ENCODE measurements at regions not wholly inside any gene's neighbourhood (a gene's known extent, or its start where the extent isn't known, plus 50 kb on each side); places are given as distances from the start of the nearest gene placed in this dataset.

DNA sequence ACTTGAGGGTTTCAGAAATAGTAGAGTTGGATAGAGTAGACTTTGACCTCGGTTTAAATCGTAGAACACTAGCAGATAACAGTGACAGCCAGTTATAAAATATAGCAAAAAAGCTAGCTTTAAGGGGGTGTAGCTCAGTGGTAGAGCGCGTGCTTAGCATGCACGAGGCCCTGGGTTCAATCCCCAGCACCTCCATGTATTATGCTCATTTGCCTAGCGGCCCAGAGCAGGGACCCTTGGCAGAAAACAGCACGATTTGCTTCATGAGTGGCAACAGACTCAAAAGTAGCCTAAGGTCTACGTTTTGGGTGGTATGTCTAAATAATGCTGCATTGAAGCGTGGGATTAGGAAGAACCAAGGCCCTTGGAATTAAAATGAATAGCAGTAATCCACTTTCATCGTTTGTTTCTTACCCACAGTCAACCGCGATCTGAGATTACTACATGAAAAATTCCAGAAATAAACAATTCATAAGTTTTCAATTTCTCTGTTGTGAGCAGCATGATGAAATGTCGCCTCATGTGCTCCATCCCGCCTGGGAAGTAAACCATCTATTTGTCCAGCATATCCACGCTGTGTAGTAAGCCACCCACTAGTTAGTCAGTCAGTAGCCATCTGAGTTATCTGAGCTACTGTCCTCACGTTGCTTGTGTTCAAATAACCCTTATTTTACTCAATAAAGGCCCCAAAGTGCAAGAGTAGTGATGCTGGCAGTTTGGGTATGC lies 184.9 kb downstream of the GPX5 start:
- Mint-ChIP-seq H3K4me3 (peak overlapping the region; percentile 47), H3K36me3 (ENCODE audit: low read depth) (peaks cover 10% of the 10 kb centered on the region), H3K9me3 (ENCODE audit: low read depth) (peaks cover 17% of the 10 kb centered on the region), H3K4me1 (peaks cover 4% of the 10 kb centered on the region), H3K27me3 (peaks cover 54% of the 10 kb centered on the region), H3K27ac (no peak overlapping the region)
- intact Hi-C loops (cut with DNase I, micrococcal nuclease) = loop anchor here (1.0 to 5.0 kb wide), 2 partner anchors 52 to 232 kb away; no protein-coding TSS in a partner anchor
- CTCF ChIA-PET = interaction anchor here (0.6 kb wide), 1 partner anchor 8 kb away, joined by 3 read pairs; no protein-coding TSS in a partner anchor
- ATAC-seq (peak; percentile 45), DNase-seq (peak; percentile 59)
- POLR2A ChIA-PET = no interaction called here

DNA sequence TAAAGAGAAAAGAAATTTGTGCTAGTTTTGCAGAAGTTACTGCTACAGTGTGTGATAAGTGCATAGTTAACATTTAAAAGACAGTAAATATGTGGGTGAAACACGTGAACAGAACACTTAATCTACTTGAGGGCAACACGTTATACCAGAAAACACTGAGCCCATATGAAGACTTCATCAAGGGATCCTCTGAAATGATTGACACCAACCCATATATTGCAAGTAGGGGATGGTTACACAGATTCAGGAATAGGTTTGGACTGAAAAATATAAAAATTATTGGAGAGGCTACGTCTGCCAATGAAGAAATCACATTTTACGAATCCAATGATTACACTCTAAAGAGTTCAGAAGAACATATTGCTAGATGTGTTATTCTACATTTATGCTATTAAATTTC lies 185.6 kb downstream of the GPX5 start:
- ChIA-PET CTCF (no interaction called here), POLR2A (interaction anchor here (0.5 kb wide), 1 partner anchor 10 kb away, joined by 3 read pairs; no protein-coding TSS in a partner anchor)
- H3K27me3 Mint-ChIP-seq = peaks cover 50% of the 10 kb centered on the region
- H3K4me3 Mint-ChIP-seq = no peak overlapping the region
- H3K4me1 Mint-ChIP-seq = peaks cover 4% of the 10 kb centered on the region
- ATAC-seq (no peak), DNase-seq (no peak)
- peaks cover 10% of the 10 kb centered on the region for H3K36me3 Mint-ChIP-seq (ENCODE audit: low read depth)
- H3K9me3 Mint-ChIP-seq (ENCODE audit: low read depth) = peaks cover 15% of the 10 kb centered on the region
- intact Hi-C loops (cut with DNase I, micrococcal nuclease) = loop anchor here in 1 of 2 experiments (5.0 kb wide), 1 partner anchor 231 kb away; no protein-coding TSS in a partner anchor
- H3K27ac Mint-ChIP-seq = no peak overlapping the region

DNA sequence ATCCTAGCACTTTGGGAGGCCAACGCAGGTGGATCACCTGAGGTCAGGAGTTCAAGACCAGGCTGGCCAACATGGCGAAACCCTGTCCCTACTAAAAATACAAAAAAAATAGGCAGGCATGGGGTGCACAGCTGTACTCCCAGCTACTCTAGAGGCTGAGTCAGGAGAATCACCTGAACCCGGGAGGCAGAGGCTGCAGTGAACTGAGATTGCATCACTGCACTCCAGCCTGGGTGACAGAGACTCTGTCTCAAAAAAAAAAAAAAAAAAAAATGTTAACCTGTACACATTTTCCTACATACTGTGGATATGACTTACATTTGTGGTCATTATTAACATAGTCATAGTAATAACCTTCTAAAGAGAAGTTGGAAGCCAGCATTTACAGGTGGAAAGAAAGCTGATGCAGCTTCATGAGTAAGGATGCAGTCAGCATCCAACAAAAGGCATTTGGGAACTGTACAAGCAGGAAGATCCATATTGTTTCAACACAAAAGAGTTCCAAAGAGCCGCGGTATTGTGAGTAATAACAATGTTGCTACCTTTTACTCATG lies 186.2 kb downstream of the GPX5 start:
- ChIA-PET POLR2A (interaction anchor here (0.5 to 0.7 kb wide), 2 partner anchors 11 to 1565 kb away, joined by 3 to 7 read pairs; a partner anchor contains a TSS), CTCF (interaction anchor here (0.6 kb wide), 1 partner anchor 54 kb away, joined by 3 read pairs; no protein-coding TSS in a partner anchor)
- Mint-ChIP-seq H3K9me3 (ENCODE audit: low read depth) (peaks cover 13% of the 10 kb centered on the region), H3K36me3 (ENCODE audit: low read depth) (peaks cover 8% of the 10 kb centered on the region), H3K4me1 (peaks cover 4% of the 10 kb centered on the region), H3K27me3 (peaks cover 52% of the 10 kb centered on the region), H3K27ac (no peak overlapping the region), H3K4me3 (no peak overlapping the region)
- intact Hi-C loops (cut with DNase I, micrococcal nuclease) = loop anchor here in 1 of 2 experiments (5.0 kb wide), 1 partner anchor 230 kb away; no protein-coding TSS in a partner anchor
- ATAC-seq (peak; percentile 60), DNase-seq (peak; percentile 51)

DNA sequence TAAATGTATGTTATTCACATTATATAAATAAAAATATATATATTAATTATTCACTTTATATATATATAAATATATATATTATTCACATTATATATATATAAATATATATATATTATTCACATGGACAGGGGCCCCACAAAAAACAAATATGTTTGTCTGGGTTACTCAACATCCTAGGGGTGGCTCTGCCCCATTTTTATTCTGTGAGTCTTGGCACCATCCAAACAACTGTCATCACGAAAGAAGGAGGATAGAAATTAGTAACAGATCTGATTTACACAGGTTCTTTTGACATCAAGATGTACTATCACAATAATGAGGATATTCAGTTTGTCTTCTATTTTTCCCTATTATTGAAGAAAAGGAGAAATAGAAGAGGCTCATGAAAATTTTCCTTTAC lies 187.3 kb downstream of the GPX5 start:
- Mint-ChIP-seq H3K36me3 (ENCODE audit: low read depth) (peaks cover 3% of the 10 kb centered on the region), H3K9me3 (ENCODE audit: low read depth) (peaks cover 7% of the 10 kb centered on the region), H3K27me3 (peaks cover 49% of the 10 kb centered on the region), H3K4me1 (peaks cover 4% of the 10 kb centered on the region), H3K4me3 (no peak overlapping the region), H3K27ac (no peak overlapping the region)
- ATAC-seq = peak; percentile 35
- DNase-seq = no peak
- intact Hi-C loops (cut with DNase I, micrococcal nuclease) = loop anchor here in 1 of 2 experiments (5.0 kb wide), 1 partner anchor 229 kb away; no protein-coding TSS in a partner anchor
- ChIA-PET CTCF (no interaction called here), POLR2A (no interaction called here)

DNA sequence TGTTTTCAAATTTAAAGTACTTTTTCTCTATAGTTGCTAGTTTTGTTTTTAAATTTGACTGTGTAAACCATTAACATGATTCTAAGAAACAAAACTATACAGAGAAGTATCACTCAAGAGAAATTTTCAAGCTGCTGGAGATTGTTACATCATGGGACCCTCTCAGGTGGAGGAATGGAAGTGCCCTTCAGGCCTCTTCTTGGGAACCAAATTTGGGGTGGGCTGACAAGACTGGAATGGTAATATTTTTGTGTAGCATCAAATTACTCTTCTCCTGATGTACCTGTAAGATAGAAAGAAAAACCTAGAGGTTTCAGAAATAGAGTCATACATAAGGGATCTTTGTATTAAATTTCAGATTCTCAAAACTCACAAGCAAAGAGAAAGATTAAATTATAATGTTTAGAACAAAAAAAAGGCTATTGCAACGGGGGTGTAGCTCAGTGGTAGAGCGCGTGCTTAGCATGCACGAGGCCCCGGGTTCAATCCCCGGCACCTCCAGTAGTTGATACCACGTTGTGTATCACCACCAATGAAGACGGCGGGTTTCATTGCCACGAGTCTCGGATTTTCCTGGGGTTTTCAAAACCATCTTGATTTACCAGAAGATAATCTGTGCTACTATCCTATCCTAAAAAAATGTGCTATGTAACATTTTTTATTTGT lies 193.7 kb downstream of the GPX5 start:
- no peak overlapping the region for H3K27ac Mint-ChIP-seq
- CTCF ChIA-PET = interaction anchor here (0.6 kb wide), 1 partner anchor 9 kb away, joined by 3 read pairs; no protein-coding TSS in a partner anchor
- intact Hi-C loops (cut with DNase I, micrococcal nuclease) = no loop called here
- POLR2A ChIA-PET = no interaction called here
- ATAC-seq (peak; percentile 53), DNase-seq (peak; percentile 61)
- no peaks in the 10 kb centered on the region for H3K9me3 Mint-ChIP-seq (ENCODE audit: low read depth)
- no peak overlapping the region for H3K4me3 Mint-ChIP-seq
- peaks cover 54% of the 10 kb centered on the region for H3K27me3 Mint-ChIP-seq
- H3K4me1 Mint-ChIP-seq = no peaks in the 10 kb centered on the region
- H3K36me3 Mint-ChIP-seq (ENCODE audit: low read depth) = no peaks in the 10 kb centered on the region

DNA sequence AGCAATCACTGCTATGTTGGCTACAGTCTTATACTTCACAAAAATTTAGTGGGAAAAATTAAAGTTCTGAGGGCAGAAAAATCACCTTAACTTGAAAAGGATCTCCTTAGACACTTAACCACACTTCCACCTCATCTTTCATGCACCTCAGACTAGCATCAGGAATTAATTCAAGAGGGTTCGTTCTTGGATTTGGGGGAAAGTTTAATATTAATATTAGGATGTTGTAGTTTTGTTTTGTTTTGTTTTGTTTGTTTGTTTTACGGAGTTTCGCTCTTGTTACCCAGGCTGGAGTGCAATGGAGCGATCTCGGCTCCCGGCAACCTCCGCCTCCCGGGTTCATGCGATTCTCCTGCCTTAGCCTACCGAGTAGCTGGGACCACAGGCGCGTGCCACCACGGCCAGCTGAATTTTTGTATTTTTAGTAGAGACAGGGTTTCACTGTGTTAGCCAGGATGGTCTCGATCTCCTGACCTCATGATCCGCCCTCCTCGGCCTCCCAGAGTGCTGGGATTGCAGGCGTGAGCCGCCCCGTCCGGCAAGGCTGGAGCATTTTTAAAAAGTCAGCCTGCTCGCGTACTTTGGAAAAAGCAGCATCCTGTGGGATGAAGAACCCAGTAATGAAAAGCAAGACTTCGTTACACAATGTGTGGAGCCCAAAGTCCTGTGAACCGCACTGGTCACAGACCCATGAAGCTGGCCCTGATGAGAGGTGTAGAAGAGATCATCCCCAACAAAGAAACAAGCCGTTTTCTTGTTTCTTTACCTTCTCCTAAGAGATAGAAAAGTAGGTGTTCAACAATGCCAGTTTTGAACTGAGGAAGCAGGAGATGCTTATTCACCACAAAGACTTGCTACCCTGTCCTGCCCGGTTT lies 194.9 kb downstream of the GPX5 start:
- POLR2A ChIA-PET = no interaction called here
- H3K4me3 Mint-ChIP-seq = no peak overlapping the region
- no peak overlapping the region for H3K27ac Mint-ChIP-seq
- no peaks in the 10 kb centered on the region for H3K9me3 Mint-ChIP-seq (ENCODE audit: low read depth)
- ATAC-seq = no peak
- CTCF ChIA-PET = interaction anchor here (0.7 to 1.2 kb wide), 2 partner anchors 34 to 91 kb away, joined by 3 read pairs; no protein-coding TSS in a partner anchor
- H3K27me3 Mint-ChIP-seq = peaks cover 58% of the 10 kb centered on the region
- DNase-seq = no peak
- intact Hi-C loops (cut with DNase I, micrococcal nuclease) = loop anchor here in 1 of 2 experiments (10.0 kb wide), 1 partner anchor 224 kb away; no protein-coding TSS in a partner anchor
- H3K36me3 Mint-ChIP-seq (ENCODE audit: low read depth) = no peaks in the 10 kb centered on the region
- no peaks in the 10 kb centered on the region for H3K4me1 Mint-ChIP-seq

DNA sequence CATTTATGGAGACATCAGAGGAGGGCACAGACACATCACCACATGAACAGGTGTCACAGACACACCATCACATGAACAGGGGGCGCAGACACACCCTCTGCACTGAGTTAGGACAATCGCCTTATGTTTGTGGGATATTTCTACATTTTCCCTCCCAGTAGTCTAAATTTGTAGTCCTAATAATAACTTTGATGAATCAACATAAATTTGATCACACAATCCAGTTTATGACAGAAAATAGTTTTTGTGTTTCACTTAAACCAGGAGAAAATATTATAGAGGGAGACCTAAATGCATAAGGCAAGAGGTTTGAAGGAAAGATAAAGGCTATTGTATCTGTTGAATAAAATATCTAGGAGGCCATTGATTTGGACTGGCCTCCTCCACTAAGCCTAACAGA lies 195.7 kb downstream of the GPX5 start:
- Mint-ChIP-seq H3K4me1 (no peaks in the 10 kb centered on the region), H3K36me3 (ENCODE audit: low read depth) (no peaks in the 10 kb centered on the region), H3K27ac (no peak overlapping the region), H3K27me3 (peaks cover 58% of the 10 kb centered on the region), H3K4me3 (no peak overlapping the region), H3K9me3 (ENCODE audit: low read depth) (no peaks in the 10 kb centered on the region)
- POLR2A ChIA-PET = no interaction called here
- ATAC-seq (no peak), DNase-seq (no peak)
- CTCF ChIA-PET = interaction anchor here (0.6 to 1.2 kb wide), 3 partner anchors 35 to 179 kb away, joined by 3 read pairs; no protein-coding TSS in a partner anchor
- intact Hi-C loops (cut with DNase I, micrococcal nuclease) = loop anchor here in 1 of 2 experiments (10.0 kb wide), 1 partner anchor 223 kb away; no protein-coding TSS in a partner anchor

DNA sequence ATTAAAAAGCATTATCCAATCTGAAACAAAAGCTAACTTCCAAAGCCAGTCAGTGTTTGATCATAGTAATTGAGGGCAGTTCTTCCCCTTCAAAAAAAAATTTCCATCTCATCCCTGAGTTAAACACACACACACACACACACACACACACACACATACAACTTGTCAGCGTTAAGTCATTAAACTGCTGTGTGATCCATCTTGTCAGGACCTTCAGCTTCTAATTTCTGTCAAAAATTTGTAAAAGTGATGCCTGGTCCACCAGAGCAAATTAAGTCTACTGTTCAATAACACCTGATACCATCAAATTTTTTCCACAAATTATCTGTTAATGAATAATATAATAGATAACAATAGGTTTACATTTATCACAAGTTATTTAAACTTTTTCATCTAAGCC lies 198.7 kb downstream of the GPX5 start:
- Mint-ChIP-seq H3K4me3 (no peak overlapping the region), H3K9me3 (ENCODE audit: low read depth) (peaks cover 2% of the 10 kb centered on the region), H3K27ac (no peak overlapping the region), H3K4me1 (peaks cover 8% of the 10 kb centered on the region), H3K27me3 (peaks cover 57% of the 10 kb centered on the region), H3K36me3 (ENCODE audit: low read depth) (peaks cover 2% of the 10 kb centered on the region)
- POLR2A ChIA-PET = no interaction called here
- ATAC-seq = no peak
- DNase-seq = no peak
- intact Hi-C loops (cut with DNase I, micrococcal nuclease) = loop anchor here in 1 of 2 experiments (10.0 kb wide), 1 partner anchor 220 kb away; no protein-coding TSS in a partner anchor
- CTCF ChIA-PET = no interaction called here

DNA sequence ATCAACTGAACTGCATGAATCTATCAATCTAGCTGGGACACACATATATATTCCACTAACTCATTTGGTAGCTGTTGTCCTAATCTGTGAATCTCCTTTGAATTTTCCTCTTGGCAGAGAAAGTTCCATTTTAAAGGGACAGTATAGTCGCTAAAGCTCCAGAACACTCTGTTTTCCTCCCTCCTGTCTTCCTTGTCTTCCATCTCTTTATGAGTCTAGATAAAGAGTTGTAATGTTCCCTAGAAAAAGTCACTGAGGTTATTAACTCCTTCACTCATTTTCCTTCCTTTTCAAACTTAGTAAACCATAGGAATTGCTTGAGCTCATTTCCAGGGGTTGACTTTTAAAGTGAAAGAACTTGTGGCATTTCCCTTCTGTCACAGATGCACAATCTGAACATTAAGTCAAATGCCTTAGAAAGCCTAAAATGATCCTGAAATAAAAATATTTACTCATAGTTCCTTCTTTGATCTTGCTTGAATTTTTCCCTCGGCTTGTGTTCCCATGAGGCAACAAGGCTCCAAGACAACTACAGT lies 198.4 kb downstream of the TRIM27 start:
- DNase-seq (no peak), ATAC-seq (no peak)
- H3K27ac Mint-ChIP-seq = no peak overlapping the region
- ChIA-PET CTCF (no interaction called here), POLR2A (no interaction called here)
- peaks cover 2% of the 10 kb centered on the region for H3K9me3 Mint-ChIP-seq (ENCODE audit: low read depth)
- H3K4me1 Mint-ChIP-seq = peaks cover 11% of the 10 kb centered on the region
- peaks cover 58% of the 10 kb centered on the region for H3K27me3 Mint-ChIP-seq
- peaks cover 2% of the 10 kb centered on the region for H3K36me3 Mint-ChIP-seq (ENCODE audit: low read depth)
- no peak overlapping the region for H3K4me3 Mint-ChIP-seq
- intact Hi-C loops (cut with DNase I, micrococcal nuclease) = loop anchor here (5.0 to 10.0 kb wide), 2 partner anchors 217 to 219 kb away; no protein-coding TSS in a partner anchor

DNA sequence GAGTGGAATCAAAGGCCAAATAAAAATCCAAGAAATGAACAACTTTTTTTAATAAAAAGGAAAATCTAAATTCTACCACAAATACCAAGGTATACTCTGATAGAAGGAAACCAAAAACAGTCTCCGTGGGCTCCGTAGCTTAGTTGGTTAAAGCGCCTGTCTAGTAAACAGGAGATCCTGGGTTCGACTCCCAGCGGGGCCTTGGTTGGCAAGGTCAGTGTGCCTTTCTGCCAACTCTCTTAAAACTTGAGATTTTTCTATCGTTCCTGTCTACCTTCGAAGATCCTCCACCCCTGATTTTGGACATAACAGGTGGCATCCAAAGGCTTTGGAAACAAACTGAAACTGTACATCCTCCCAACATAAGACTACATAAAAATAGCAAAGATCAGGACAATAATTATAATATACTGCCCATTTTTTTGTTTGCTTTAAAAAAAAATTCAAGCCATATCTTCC lies 197.9 kb downstream of the TRIM27 start:
- H3K36me3 Mint-ChIP-seq (ENCODE audit: low read depth) = peaks cover 2% of the 10 kb centered on the region
- H3K4me3 Mint-ChIP-seq = no peak overlapping the region
- peaks cover 11% of the 10 kb centered on the region for H3K4me1 Mint-ChIP-seq
- peak; percentile 22 for DNase-seq
- peaks cover 2% of the 10 kb centered on the region for H3K9me3 Mint-ChIP-seq (ENCODE audit: low read depth)
- ChIA-PET CTCF (no interaction called here), POLR2A (no interaction called here)
- H3K27ac Mint-ChIP-seq = no peak overlapping the region
- H3K27me3 Mint-ChIP-seq = peaks cover 58% of the 10 kb centered on the region
- intact Hi-C loops (cut with DNase I, micrococcal nuclease) = loop anchor here (5.0 to 10.0 kb wide), 2 partner anchors 216 to 219 kb away; no protein-coding TSS in a partner anchor
- no peak for ATAC-seq
